ENCODE measurements at regions not wholly inside any gene's neighbourhood (a gene's known extent, or its start where the extent isn't known, plus 50 kb on each side); places are given as distances from the start of the nearest gene placed in this dataset.
"Not testable (repeated sequence)": the region's sequence is repeated elsewhere in the genome, so short reads cannot be mapped to it uniquely, and the experiment has no call there.

GRCh38 chr17:6261466-6261865 lies 173.5 kb downstream of the AIPL1 start:
- no peak for DNase-seq (ENCODE audit: low spot score in 2 of 2)
- H3K36me3 ChIP-seq (replicated peaks), result no peaks in the 10 kb centered on the region
- in situ Hi-C loops (cut with MboI; ENCODE audit: low sequenced_read_pairs), result no loop called here
- no peak overlapping the region for H3K4me3 ChIP-seq
- no peaks in the 10 kb centered on the region for H3K4me1 ChIP-seq
- no peaks in the 10 kb centered on the region for H3K27me3 ChIP-seq (ENCODE audit: low read depth)
- no peaks in the 10 kb centered on the region for H3K9me3 ChIP-seq

GRCh38 chr17:6259899-6260298 lies 175.0 kb downstream of the AIPL1 start:
- in situ Hi-C loops (cut with MboI; ENCODE audit: low sequenced_read_pairs), result no loop called here
- no peaks in the 10 kb centered on the region for H3K27me3 ChIP-seq (ENCODE audit: low read depth)
- DNase-seq (ENCODE audit: low spot score in 2 of 2), result no peak
- no peaks in the 10 kb centered on the region for H3K36me3 ChIP-seq (replicated peaks)
- no peak overlapping the region for H3K4me3 ChIP-seq
- no peaks in the 10 kb centered on the region for H3K9me3 ChIP-seq
- no peaks in the 10 kb centered on the region for H3K4me1 ChIP-seq

GRCh38 chr17:6257336-6257735 lies 177.6 kb downstream of the AIPL1 start:
- in situ Hi-C loops (cut with MboI; ENCODE audit: low sequenced_read_pairs), result no loop called here
- H3K27me3 ChIP-seq (ENCODE audit: low read depth), result no peaks in the 10 kb centered on the region
- DNase-seq (ENCODE audit: low spot score in 2 of 2), result no peak
- H3K36me3 ChIP-seq (replicated peaks), result no peaks in the 10 kb centered on the region
- H3K4me1 ChIP-seq, result no peaks in the 10 kb centered on the region
- no peak overlapping the region for H3K4me3 ChIP-seq
- H3K9me3 ChIP-seq, result no peaks in the 10 kb centered on the region

DNA sequence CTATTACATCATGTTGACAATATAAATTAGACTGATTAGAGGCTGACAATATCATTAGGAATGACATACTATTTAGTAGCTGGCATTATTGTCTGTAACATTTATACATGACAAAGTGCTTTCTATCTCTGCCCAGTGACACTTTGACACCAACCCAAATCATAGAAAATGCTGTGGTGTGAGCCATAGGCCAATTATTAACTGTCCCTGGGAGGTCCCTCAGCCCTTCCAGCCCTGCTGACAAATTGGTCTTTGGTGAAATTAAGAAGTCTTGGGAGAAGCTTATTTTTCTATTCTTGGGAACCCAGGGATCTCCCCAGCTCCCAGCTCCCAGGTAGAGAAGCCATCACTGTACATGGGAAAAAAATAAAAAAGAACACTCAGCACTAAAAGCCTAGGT lies 179.6 kb downstream of the AIPL1 start:
- in situ Hi-C loops (cut with MboI; ENCODE audit: low sequenced_read_pairs), result no loop called here
- H3K36me3 ChIP-seq (replicated peaks), result no peaks in the 10 kb centered on the region
- H3K9me3 ChIP-seq, result no peaks in the 10 kb centered on the region
- H3K4me3 ChIP-seq, result no peak overlapping the region
- no peaks in the 10 kb centered on the region for H3K4me1 ChIP-seq
- no peaks in the 10 kb centered on the region for H3K27me3 ChIP-seq (ENCODE audit: low read depth)
- DNase-seq (ENCODE audit: low spot score in 2 of 2), result no peak

DNA sequence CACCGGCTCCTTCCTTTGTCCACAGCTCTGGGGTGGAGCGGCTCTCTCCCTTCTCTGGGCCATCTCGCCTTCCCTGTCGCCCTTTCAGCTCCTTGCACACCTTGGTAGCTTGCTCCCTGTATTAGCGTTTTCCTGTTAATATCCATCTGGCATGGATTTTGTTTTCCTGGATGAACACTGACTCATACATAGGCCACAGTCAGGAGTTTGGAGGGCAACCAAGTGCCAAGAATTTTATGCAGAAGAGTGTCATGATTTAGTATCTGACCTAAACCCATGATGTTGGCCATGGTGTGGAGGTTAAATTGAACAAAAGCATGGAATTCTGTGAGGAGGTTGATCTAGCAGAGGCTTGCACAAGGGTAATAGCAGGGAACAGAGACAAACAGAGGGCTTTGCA lies 180.9 kb downstream of the AIPL1 start:
- H3K4me1 ChIP-seq, result no peaks in the 10 kb centered on the region
- H3K27me3 ChIP-seq (ENCODE audit: low read depth), result no peaks in the 10 kb centered on the region
- no peaks in the 10 kb centered on the region for H3K36me3 ChIP-seq (replicated peaks)
- no peak overlapping the region for H3K4me3 ChIP-seq
- in situ Hi-C loops (cut with MboI; ENCODE audit: low sequenced_read_pairs), result no loop called here
- no peak for DNase-seq (ENCODE audit: low spot score in 2 of 2)
- no peaks in the 10 kb centered on the region for H3K9me3 ChIP-seq

DNA sequence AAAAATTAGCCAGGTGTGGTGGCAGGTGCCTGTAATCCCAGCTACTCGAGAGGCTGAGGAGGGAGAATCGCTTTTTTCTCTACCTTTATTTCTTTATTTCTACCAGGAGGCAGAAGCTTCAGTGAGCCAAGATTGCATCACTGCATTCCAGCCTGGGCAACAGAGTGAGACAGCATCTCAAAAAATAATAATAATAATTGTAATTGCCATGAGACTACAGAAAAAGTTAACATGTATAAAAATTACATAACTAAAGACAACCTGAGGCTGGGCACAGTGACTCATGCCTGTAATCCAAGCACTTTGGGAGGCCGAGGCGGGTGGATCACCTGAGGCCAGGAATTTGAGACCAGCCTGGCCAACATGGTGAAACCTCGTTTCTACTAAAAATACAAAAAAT lies 181.5 kb downstream of the WSCD1 start:
- H3K9me3 ChIP-seq; H3K27me3 ChIP-seq (ENCODE audit: low read depth); H3K4me1 ChIP-seq; H3K36me3 ChIP-seq (replicated peaks); H3K4me3 ChIP-seq; in situ Hi-C loops (cut with MboI; ENCODE audit: low sequenced_read_pairs); DNase-seq (ENCODE audit: low spot score in 2 of 2): not testable (repeated sequence)

- Histone ChIP-seq H3K4me3 (no peak overlapping the region), H3K27me3 (ENCODE audit: low read depth) (no peaks in the 10 kb centered on the region), H3K9me3 (no peaks in the 10 kb centered on the region), H3K36me3 (replicated peaks) (no peaks in the 10 kb centered on the region), H3K4me1 (no peaks in the 10 kb centered on the region)
- in situ Hi-C loops (cut with MboI; ENCODE audit: low sequenced_read_pairs), result no loop called here
- DNase-seq (ENCODE audit: low spot score in 2 of 2), result no peak
These were observed 179.6 kb downstream of the WSCD1 start for GRCh38 chr17:6249732-6250131.

DNA sequence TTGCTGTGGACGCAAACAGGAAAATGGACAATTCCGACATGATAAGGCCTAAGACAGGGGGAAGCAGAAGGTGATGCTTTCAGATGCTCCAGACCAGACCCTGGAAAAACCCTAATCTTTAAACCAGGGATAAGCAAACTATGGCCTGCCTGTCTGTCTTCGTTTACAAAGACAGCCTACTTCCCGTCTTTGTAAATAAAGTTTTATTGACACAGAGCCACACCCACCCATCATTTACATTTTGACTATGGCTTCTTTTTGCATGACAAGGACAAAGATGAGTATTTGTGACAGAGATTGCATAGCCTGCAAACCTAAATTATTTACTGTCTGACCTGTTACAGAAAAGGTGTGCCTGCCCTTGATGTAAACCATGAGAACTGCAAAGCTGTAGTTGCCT lies 177.9 kb downstream of the WSCD1 start:
- no peaks in the 10 kb centered on the region for H3K27me3 ChIP-seq (ENCODE audit: low read depth)
- H3K36me3 ChIP-seq (replicated peaks), result no peaks in the 10 kb centered on the region
- H3K4me3 ChIP-seq, result no peak overlapping the region
- DNase-seq (ENCODE audit: low spot score in 2 of 2), result no peak
- H3K9me3 ChIP-seq, result no peaks in the 10 kb centered on the region
- no peaks in the 10 kb centered on the region for H3K4me1 ChIP-seq
- in situ Hi-C loops (cut with MboI; ENCODE audit: low sequenced_read_pairs), result no loop called here

DNA sequence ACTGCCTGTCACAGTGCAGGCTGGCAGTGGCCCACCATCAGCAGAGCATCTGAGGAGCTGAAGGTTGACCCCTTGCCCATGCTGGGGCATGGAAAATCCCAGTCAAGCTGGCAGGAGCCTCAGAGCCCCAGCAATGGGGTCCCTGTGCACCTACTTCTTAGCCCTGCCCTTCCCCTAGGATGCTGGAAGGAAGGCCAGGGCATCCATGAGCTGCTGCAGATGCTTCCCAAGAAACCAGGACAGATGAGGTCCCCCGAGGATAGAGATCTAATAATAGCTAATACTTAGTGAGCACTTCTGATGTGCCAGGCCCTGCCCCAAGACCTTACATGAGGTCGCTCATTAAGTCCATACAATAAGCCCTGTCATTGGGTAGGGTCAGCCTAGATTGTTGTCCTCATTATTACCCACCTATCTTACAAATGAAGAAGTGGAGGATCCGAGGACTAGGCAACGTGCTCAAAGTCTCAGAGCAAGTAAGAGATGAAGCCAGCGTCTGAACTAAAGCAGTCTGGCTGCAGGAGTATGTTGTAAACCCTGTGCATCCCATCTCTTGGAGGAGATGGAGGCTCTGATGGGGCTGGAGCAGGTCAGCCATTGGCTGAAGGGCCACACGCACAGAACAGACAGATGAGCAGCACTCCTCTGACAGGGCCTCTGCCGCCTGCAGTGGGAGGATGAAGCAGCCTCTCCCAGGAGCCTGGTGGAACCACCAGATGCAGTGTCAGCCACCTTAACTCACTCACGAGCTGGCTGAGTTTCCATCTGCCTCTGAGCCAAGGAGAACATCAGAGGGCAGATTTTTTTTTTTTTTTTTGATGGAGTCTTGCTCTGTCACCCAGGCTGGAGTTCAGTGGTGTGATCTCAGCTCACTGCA lies 175.4 kb downstream of the WSCD1 start:
- H3K4me1 ChIP-seq, result no peaks in the 10 kb centered on the region
- H3K9me3 ChIP-seq, result no peaks in the 10 kb centered on the region
- H3K4me3 ChIP-seq, result no peak overlapping the region
- in situ Hi-C loops (cut with MboI; ENCODE audit: low sequenced_read_pairs), result no loop called here
- DNase-seq (ENCODE audit: low spot score in 2 of 2), result no peak
- no peaks in the 10 kb centered on the region for H3K36me3 ChIP-seq (replicated peaks)
- H3K27me3 ChIP-seq (ENCODE audit: low read depth), result no peaks in the 10 kb centered on the region

DNA sequence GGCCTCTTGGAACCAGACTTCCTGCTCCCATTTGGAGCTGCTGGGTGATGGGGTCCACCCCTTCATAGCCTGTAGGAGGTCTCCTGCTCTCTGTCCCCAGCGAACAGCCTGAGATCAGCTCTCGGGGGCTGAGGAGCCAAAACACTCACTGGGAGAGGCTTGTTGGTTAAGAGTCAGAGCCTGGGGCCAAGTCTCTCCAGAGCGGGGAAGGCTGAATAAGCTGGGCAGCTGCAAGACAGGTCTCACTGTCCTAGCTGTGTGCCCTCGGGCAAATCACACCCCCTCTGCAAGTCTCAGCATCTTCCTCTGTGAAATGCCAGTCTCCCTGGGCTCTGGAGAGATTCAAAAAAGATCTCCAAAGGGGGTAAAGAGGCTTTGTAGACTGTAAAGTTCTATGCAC lies 174.6 kb downstream of the WSCD1 start:
- H3K9me3 ChIP-seq, result no peaks in the 10 kb centered on the region
- no peaks in the 10 kb centered on the region for H3K4me1 ChIP-seq
- no peaks in the 10 kb centered on the region for H3K36me3 ChIP-seq (replicated peaks)
- no peak overlapping the region for H3K4me3 ChIP-seq
- in situ Hi-C loops (cut with MboI; ENCODE audit: low sequenced_read_pairs), result no loop called here
- no peak for DNase-seq (ENCODE audit: low spot score in 2 of 2)
- no peaks in the 10 kb centered on the region for H3K27me3 ChIP-seq (ENCODE audit: low read depth)

DNA sequence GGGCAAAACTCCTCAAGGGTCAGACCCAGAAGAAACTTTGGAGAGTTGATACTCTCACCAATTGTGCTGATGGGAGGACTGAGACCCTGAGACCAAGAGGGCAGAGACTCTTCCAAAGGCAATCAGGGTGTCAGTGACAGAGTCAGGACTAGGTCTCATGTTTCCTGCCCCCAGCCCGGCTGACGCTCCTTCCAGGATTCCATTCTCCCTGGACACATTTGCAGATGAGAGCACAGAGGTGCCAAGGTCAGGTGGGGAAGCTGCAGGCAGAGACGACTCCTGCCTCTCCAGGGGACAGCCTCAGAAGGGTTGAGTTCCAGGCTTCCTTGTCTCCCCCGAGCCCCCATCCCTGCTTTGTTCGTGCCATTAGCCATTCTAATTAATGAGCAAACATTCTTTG lies 174.1 kb downstream of the WSCD1 start:
- Histone ChIP-seq H3K4me3 (no peak overlapping the region), H3K36me3 (replicated peaks) (no peaks in the 10 kb centered on the region), H3K27me3 (ENCODE audit: low read depth) (no peaks in the 10 kb centered on the region), H3K9me3 (no peaks in the 10 kb centered on the region), H3K4me1 (no peaks in the 10 kb centered on the region)
- DNase-seq (ENCODE audit: low spot score in 2 of 2), result no peak
- in situ Hi-C loops (cut with MboI; ENCODE audit: low sequenced_read_pairs), result no loop called here

GRCh38 chr17:6243186-6243585 lies 173.0 kb downstream of the WSCD1 start:
- no peaks in the 10 kb centered on the region for H3K27me3 ChIP-seq (ENCODE audit: low read depth)
- H3K4me1 ChIP-seq, result no peaks in the 10 kb centered on the region
- DNase-seq (ENCODE audit: low spot score in 2 of 2), result no peak
- in situ Hi-C loops (cut with MboI; ENCODE audit: low sequenced_read_pairs), result no loop called here
- H3K9me3 ChIP-seq, result no peaks in the 10 kb centered on the region
- no peak overlapping the region for H3K4me3 ChIP-seq
- H3K36me3 ChIP-seq (replicated peaks), result no peaks in the 10 kb centered on the region

GRCh38 chr17:6241996-6242395 lies 171.8 kb downstream of the WSCD1 start:
- in situ Hi-C loops (cut with MboI; ENCODE audit: low sequenced_read_pairs), result no loop called here
- H3K36me3 ChIP-seq (replicated peaks), result no peaks in the 10 kb centered on the region

GRCh38 chr17:6241381-6241780 lies 171.2 kb downstream of the WSCD1 start:
- H3K27me3 ChIP-seq (ENCODE audit: low read depth), result no peaks in the 10 kb centered on the region
- H3K36me3 ChIP-seq (replicated peaks), result no peaks in the 10 kb centered on the region
- no peaks in the 10 kb centered on the region for H3K9me3 ChIP-seq
- in situ Hi-C loops (cut with MboI; ENCODE audit: low sequenced_read_pairs), result no loop called here
- no peaks in the 10 kb centered on the region for H3K4me1 ChIP-seq
- DNase-seq (ENCODE audit: low spot score in 2 of 2), result no peak
- H3K4me3 ChIP-seq, result no peak overlapping the region

More at GRCh38 chr17:6241996-6242395, 171.8 kb downstream of the WSCD1 start:
- Histone ChIP-seq H3K27me3 (ENCODE audit: low read depth) (no peaks in the 10 kb centered on the region), H3K4me1 (no peaks in the 10 kb centered on the region), H3K4me3 (no peak overlapping the region), H3K9me3 (no peaks in the 10 kb centered on the region)
- no peak for DNase-seq (ENCODE audit: low spot score in 2 of 2)

DNA sequence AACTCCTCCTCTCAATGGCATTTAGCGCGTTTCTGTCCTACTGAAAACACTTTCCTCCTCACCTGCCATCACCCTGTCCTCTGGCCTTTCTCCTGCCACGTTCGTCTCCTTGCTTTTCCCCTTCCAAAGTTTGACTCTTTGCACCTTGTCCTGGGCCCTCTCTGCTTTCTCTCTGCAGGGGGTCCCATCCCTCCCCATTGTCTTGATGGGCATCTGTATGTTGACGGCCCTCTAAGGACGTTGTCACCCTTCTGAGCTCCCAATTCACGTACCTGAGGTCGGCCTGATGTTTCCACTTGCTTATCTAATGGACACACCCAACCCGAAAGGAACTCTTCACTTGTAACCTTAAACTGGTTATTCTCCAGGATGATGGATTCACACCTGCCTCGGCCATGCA lies 170.4 kb downstream of the WSCD1 start:
- Histone ChIP-seq H3K27me3 (ENCODE audit: low read depth) (no peaks in the 10 kb centered on the region), H3K4me3 (no peak overlapping the region), H3K36me3 (replicated peaks) (no peaks in the 10 kb centered on the region), H3K9me3 (no peaks in the 10 kb centered on the region), H3K4me1 (no peaks in the 10 kb centered on the region)
- no peak for DNase-seq (ENCODE audit: low spot score in 2 of 2)
- in situ Hi-C loops (cut with MboI; ENCODE audit: low sequenced_read_pairs), result no loop called here
